Loucy (cell line): ENCODE measurements at regions not wholly inside any gene's neighbourhood (a gene's known extent, or its start where the extent isn't known, plus 50 kb on each side); places are given as distances from the start of the nearest gene placed in this dataset.

ENCODE experiments used
- H2AFZ ChIP-seq: fragments of 200-600 bp; sonication (generic); 2 replicates; pipeline ENCODE4 v1.6.0; 2016; ENCODE audit warnings: antibody characterized with exemption, mild to moderate bottlenecking, low read length, moderate library complexity
- H3F3A ChIP-seq: fragments of 200-600 bp; 2 replicates; pipeline ENCODE4 v1.6.0; 2016; ENCODE audit warnings: antibody characterized with exemption, low read depth, mild to moderate bottlenecking
- H3K27me3 ChIP-seq: fragments of 200-600 bp; sonication (generic); 2 replicates; pipeline ENCODE4 v1.6.1; 2014; ENCODE audit warnings: low read length, mild to moderate bottlenecking; ENCODE audit not compliant: insufficient read depth, poor library complexity, severe bottlenecking
- H3K36me3 ChIP-seq: fragments of 200-600 bp; sonication (generic); 2 replicates; pipeline ENCODE4 v1.6.1; 2016; ENCODE audit warnings: low read length; ENCODE audit not compliant: insufficient read depth
- H3K4me1 ChIP-seq: fragments of 200-600 bp; sonication (generic); 2 replicates; pipeline ENCODE4 v1.5.1; 2014; ENCODE audit warnings: low read length, mild to moderate bottlenecking; ENCODE audit not compliant: insufficient read depth, poor library complexity, severe bottlenecking
- H3K4me2 ChIP-seq: fragments of 200-600 bp; sonication (generic); 2 replicates; pipeline ENCODE4 v1.6.0; 2014; ENCODE audit warnings: antibody characterized with exemption, low read length, low read depth, mild to moderate bottlenecking; ENCODE audit not compliant: poor library complexity, severe bottlenecking
- H3K4me3 ChIP-seq: fragments of 200-600 bp; sonication (generic); 2 replicates; pipeline ENCODE4 v1.5.1; 2014; ENCODE audit warnings: low read length, mild to moderate bottlenecking, mixed read lengths; ENCODE audit not compliant: poor library complexity, severe bottlenecking
- H3K79me2 ChIP-seq: fragments of 200-600 bp; sonication (generic); 2 replicates; pipeline ENCODE4 v1.6.1; 2014; ENCODE audit warnings: low read length; ENCODE audit not compliant: insufficient read depth
- H3K9ac ChIP-seq: fragments of 200-600 bp; sonication (generic); 2 replicates; pipeline ENCODE4 v1.6.0; 2014; ENCODE audit warnings: mild to moderate bottlenecking, low read depth, low read length, moderate library complexity; ENCODE audit not compliant: poor library complexity, severe bottlenecking
- H3K9me2 ChIP-seq: fragments of 200-600 bp; sonication (generic); replicated peaks from 2 replicates; pipeline ENCODE4 v1.6.1; 2016; ENCODE audit warnings: low read depth, low read length, mixed read lengths
- H3K9me3 ChIP-seq: fragments of 200-600 bp; sonication (generic); 2 replicates; pipeline ENCODE4 v1.6.1; 2014; ENCODE audit warnings: mild to moderate bottlenecking, antibody characterized with exemption, low read length, low read depth; ENCODE audit not compliant: insufficient read depth
- H4K20me1 ChIP-seq: fragments of 200-600 bp; sonication (generic); 2 replicates; pipeline ENCODE4 v1.6.0; 2014; ENCODE audit warnings: antibody characterized with exemption, low read length, mild to moderate bottlenecking; ENCODE audit not compliant: insufficient read depth, poor library complexity, severe bottlenecking
- CTCF ChIP-seq: fragments of 200-600 bp; sonication (generic); conservative IDR thresholded peaks from 2 replicates; pipeline ENCODE4 v1.5.1; 2014; ENCODE audit warnings: mild to moderate bottlenecking, antibody characterized with exemption, low read length
- EZH2phosphoT487 ChIP-seq: fragments of 200-600 bp; IDR thresholded peaks from 2 replicates; pipeline ENCODE4 v1.6.1; 2018; ENCODE audit warnings: antibody characterized with exemption, mild to moderate bottlenecking, moderate library complexity, borderline replicate concordance

DNA sequence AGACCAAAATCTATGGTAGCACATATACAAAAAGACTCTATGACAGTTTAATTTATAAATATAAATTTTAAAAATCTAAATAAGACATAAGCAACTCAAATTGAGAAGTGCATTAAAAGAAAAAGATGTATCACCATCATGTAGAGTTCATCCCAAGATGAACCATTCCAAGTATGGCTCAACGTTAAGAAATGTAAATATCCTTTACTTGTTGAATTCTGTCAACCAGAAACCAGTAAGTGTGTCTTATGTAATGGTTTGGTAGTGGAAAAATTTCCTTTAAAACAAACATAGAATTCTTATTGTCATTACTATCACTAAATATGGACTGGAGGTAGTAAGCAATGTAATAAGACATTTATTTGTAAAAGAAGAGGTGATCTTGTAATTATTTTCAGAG lies 87.3 kb downstream of the YIPF5 start:
- TF ChIP-seq EZH2phosphoT487, result no peak
- no peak for TF ChIP-seq CTCF
- H3K4me1 ChIP-seq, result no peaks in the 10 kb centered on the region
- H3K79me2 ChIP-seq, result no peaks in the 10 kb centered on the region
- H3K9me2 ChIP-seq, result no peaks in the 10 kb centered on the region
- H3K4me2 ChIP-seq, result no peak overlapping the region
- H3K4me3 ChIP-seq, result no peak overlapping the region
- peaks cover 13% of the 10 kb centered on the region; the same call in 1 of the 2 replicates for H3K9me3 ChIP-seq
- H2AFZ ChIP-seq, result no peak overlapping the region
- no peak overlapping the region for H3K9ac ChIP-seq
- H3F3A ChIP-seq, result no peaks in the 10 kb centered on the region
- H3K36me3 ChIP-seq, result no peaks in the 10 kb centered on the region
- no peaks in the 10 kb centered on the region for H3K27me3 ChIP-seq
- H4K20me1 ChIP-seq, result no peaks in the 10 kb centered on the region

DNA sequence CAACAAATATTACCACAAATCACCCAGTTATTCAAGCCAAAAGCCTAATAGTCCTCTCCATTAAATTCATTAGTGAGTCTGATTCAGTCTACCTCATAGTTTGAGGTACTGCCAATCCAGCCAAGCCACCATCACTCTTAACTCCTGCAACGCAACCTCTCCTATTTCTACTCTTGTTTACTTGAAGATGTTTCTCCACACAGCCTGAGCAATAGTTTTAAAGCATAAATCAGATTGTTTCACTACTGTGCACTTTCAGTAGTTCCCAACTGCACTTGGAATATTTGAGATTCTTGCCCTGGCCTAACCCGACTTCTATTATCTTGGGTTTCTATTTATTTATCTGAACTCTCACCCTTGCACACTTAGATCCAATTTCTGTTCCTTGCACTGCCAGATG lies 85.5 kb downstream of the YIPF5 start:
- Histone ChIP-seq H3K4me1 (peaks cover 12% of the 10 kb centered on the region), H3K9me3 (peaks cover 6% of the 10 kb centered on the region; the same call in 1 of the 2 replicates), H3F3A (no peaks in the 10 kb centered on the region), H4K20me1 (no peaks in the 10 kb centered on the region), H3K9me2 (no peaks in the 10 kb centered on the region), H3K4me3 (no peak overlapping the region), H3K4me2 (no peak overlapping the region), H3K27me3 (no peaks in the 10 kb centered on the region), H3K36me3 (no peaks in the 10 kb centered on the region), H3K9ac (no peak overlapping the region), H3K79me2 (no peaks in the 10 kb centered on the region), H2AFZ (no peak overlapping the region)
- TF ChIP-seq CTCF (no peak), EZH2phosphoT487 (no peak)

DNA sequence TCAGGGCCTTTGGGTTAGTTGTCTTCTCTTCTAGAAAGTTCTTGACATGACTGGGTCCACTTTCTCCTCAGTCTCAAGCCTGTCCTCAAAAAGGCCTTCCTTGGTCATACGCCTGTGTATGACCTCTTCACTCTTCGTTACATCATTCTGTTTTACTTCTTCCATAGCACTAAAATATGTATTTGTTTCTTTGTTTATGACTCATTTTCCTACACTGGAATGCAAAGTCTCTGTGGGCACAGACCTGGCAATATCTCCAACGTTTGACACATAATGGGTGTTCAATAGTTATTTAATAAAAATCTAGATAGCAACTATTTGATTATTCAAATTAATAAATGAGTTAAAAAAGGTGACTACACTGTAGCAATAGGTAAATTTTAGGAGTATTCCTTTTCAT lies 85.1 kb downstream of the YIPF5 start:
- TF ChIP-seq CTCF, result no peak
- no peak for TF ChIP-seq EZH2phosphoT487
- H3K79me2 ChIP-seq, result no peaks in the 10 kb centered on the region
- peaks cover 12% of the 10 kb centered on the region for H3K4me1 ChIP-seq
- H3K9me3 ChIP-seq, result peaks cover 6% of the 10 kb centered on the region; the same call in 1 of the 2 replicates
- no peak overlapping the region for H3K4me2 ChIP-seq
- no peaks in the 10 kb centered on the region for H4K20me1 ChIP-seq
- no peak overlapping the region for H2AFZ ChIP-seq
- H3K27me3 ChIP-seq, result no peaks in the 10 kb centered on the region
- no peak overlapping the region for H3K4me3 ChIP-seq
- H3K36me3 ChIP-seq, result no peaks in the 10 kb centered on the region
- H3K9me2 ChIP-seq, result no peaks in the 10 kb centered on the region
- H3F3A ChIP-seq, result no peaks in the 10 kb centered on the region
- H3K9ac ChIP-seq, result no peak overlapping the region
